GM06990 (cell line): ENCODE measurements at regions not wholly inside any gene's neighbourhood (a gene's known extent, or its start where the extent isn't known, plus 50 kb on each side); places are given as distances from the start of the nearest gene placed in this dataset.
"Not testable (repeated sequence)": the region's sequence is repeated elsewhere in the genome, so short reads cannot be mapped to it uniquely, and the experiment has no call there.

Source experiments
- DNase-seq: peaks from one replicate; pipeline ENCODE4 v3.0.0-alpha.2; 2011; ENCODE audit not compliant: insufficient read length; ENCODE audit errors: extremely low read depth
- H3K27me3 ChIP-seq: replicated peaks from 2 replicates; pipeline ENCODE4 v1.6.0; 2011; ENCODE audit warnings: low read length; ENCODE audit not compliant: control insufficient read depth, insufficient read depth
- H3K36me3 ChIP-seq: 2 replicates; pipeline ENCODE4 v1.5.1; 2011; ENCODE audit warnings: low read length; ENCODE audit not compliant: control insufficient read depth, insufficient read depth
- H3K4me3 ChIP-seq: replicated peaks from 2 replicates; pipeline ENCODE4 v1.5.1; 2011; ENCODE audit warnings: low read depth, mild to moderate bottlenecking, control low read depth, low read length
- CTCF ChIP-seq: IDR thresholded peaks from 2 replicates; pipeline ENCODE4 v1.5.1; 2011; ENCODE audit warnings: low read length, control low read depth, mild to moderate bottlenecking, inconsistent platforms; ENCODE audit not compliant: insufficient read depth, poor library complexity, severe bottlenecking

- no peaks in the 10 kb centered on the region for H3K36me3 ChIP-seq
- H3K27me3 ChIP-seq = no peaks in the 10 kb centered on the region
- no peak for DNase-seq
- TF ChIP-seq CTCF = no peak
- no peak overlapping the region for H3K4me3 ChIP-seq
Measured at GRCh38 chr5:25415970-25416369, 771.2 kb upstream of the CDH10 start.

- TF ChIP-seq CTCF = no peak
- no peak for DNase-seq
Measured at GRCh38 chr5:25414742-25415141, 770.0 kb upstream of the CDH10 start.

GRCh38 chr5:25412116-25412661 is 767.4 kb upstream of the CDH10 start:
- H3K36me3 ChIP-seq = no peaks in the 10 kb centered on the region
- no peak for TF ChIP-seq CTCF
- DNase-seq = no peak
- H3K27me3 ChIP-seq = no peaks in the 10 kb centered on the region
- H3K4me3 ChIP-seq = no peak overlapping the region

More at GRCh38 chr5:25414742-25415141, 770.0 kb upstream of the CDH10 start:
- H3K4me3 ChIP-seq = no peak overlapping the region
- H3K27me3 ChIP-seq = no peaks in the 10 kb centered on the region
- no peaks in the 10 kb centered on the region for H3K36me3 ChIP-seq

GRCh38 chr5:25407365-25407764 is 762.6 kb upstream of the CDH10 start:
- not testable (repeated sequence) for H3K4me3 ChIP-seq, H3K36me3 ChIP-seq, DNase-seq, H3K27me3 ChIP-seq

GRCh38 chr5:25405850-25406249 is 761.1 kb upstream of the CDH10 start:
- Histone ChIP-seq H3K36me3 (no peaks in the 10 kb centered on the region), H3K4me3 (no peak overlapping the region), H3K27me3 (no peaks in the 10 kb centered on the region)
- no peak for TF ChIP-seq CTCF
- DNase-seq = no peak

- TF ChIP-seq CTCF = no peak
- Histone ChIP-seq H3K27me3 (no peaks in the 10 kb centered on the region), H3K36me3 (no peaks in the 10 kb centered on the region), H3K4me3 (no peak overlapping the region)
- no peak for DNase-seq
Measured at GRCh38 chr5:25399878-25400480, 755.2 kb upstream of the CDH10 start.
